NCI-H2171 (cell line): ENCODE measurements at regions not wholly inside any gene's neighbourhood (a gene's known extent, or its start where the extent isn't known, plus 50 kb on each side); places are given as distances from the start of the nearest gene placed in this dataset.

ENCODE experiments used
- DNase-seq: peaks from one replicate; lab custom pipeline; 2025; lab: John Stamatoyannopoulos, UW

GRCh38 chr15:29455055-29455454 is 185.4 kb upstream of the NSMCE3 start:
- DNase-seq: no peak

- DNase-seq: no peak
Observed at GRCh38 chr15:29454506-29454905, 184.9 kb upstream of the NSMCE3 start.

GRCh38 chr15:29452881-29453731 is 183.5 kb upstream of the NSMCE3 start:
- no peak for DNase-seq

GRCh38 chr15:29451201-29451781 is 181.7 kb upstream of the NSMCE3 start:
- no peak for DNase-seq

- DNase-seq: no peak
Observed at GRCh38 chr15:29449136-29449535, 179.5 kb upstream of the NSMCE3 start.

GRCh38 chr15:29448320-29448719 is 178.7 kb upstream of the NSMCE3 start:
- no peak for DNase-seq

- DNase-seq: no peak
Observed at GRCh38 chr15:29446480-29446879, 176.9 kb upstream of the NSMCE3 start.

- no peak for DNase-seq
Observed at GRCh38 chr15:29442532-29442931, 172.9 kb upstream of the NSMCE3 start.

- DNase-seq: no peak
Observed at GRCh38 chr15:29440541-29440940, 170.9 kb upstream of the NSMCE3 start.

GRCh38 chr15:29438703-29439055 is 169.1 kb upstream of the NSMCE3 start:
- DNase-seq: no peak

GRCh38 chr15:29437888-29438702 is 168.5 kb upstream of the NSMCE3 start:
- no peak for DNase-seq

- DNase-seq: no peak
Observed at GRCh38 chr15:29435811-29436210, 166.2 kb upstream of the NSMCE3 start.

- DNase-seq: no peak
Observed at GRCh38 chr15:29434280-29434679, 164.7 kb upstream of the NSMCE3 start.

GRCh38 chr15:29433507-29434248 is 164.1 kb upstream of the NSMCE3 start:
- no peak for DNase-seq

- no peak for DNase-seq
Observed at GRCh38 chr15:29433050-29433318, 163.4 kb upstream of the NSMCE3 start.

- no peak for DNase-seq
Observed at GRCh38 chr15:29432191-29433049, 162.8 kb upstream of the NSMCE3 start.

GRCh38 chr15:29430831-29431230 is 161.2 kb upstream of the NSMCE3 start:
- no peak for DNase-seq

GRCh38 chr15:29430124-29430523 is 160.5 kb upstream of the NSMCE3 start:
- no peak for DNase-seq

- no peak for DNase-seq
Observed at GRCh38 chr15:29429584-29429983, 160.0 kb upstream of the NSMCE3 start.

- no peak for DNase-seq
Observed at GRCh38 chr15:29428925-29429573, 159.4 kb upstream of the NSMCE3 start.

- DNase-seq: no peak
Observed at GRCh38 chr15:29425864-29426263, 156.2 kb upstream of the NSMCE3 start.
